NCI-H524 treated with DMSO at 0.1 percent for 48 hours (cell line): ENCODE measurements at regions not wholly inside any gene's neighbourhood (a gene's known extent, or its start where the extent isn't known, plus 50 kb on each side); places are given as distances from the start of the nearest gene placed in this dataset.
A peak's percentile ranks its signal among the peaks of the same experiment; 100 is the strongest.
"Not testable (repeated sequence)": the region's sequence is repeated elsewhere in the genome, so short reads cannot be mapped to it uniquely, and the experiment has no call there.

Source experiments
- DNase-seq: peaks from one replicate; lab custom pipeline; 2025; lab: John Stamatoyannopoulos, UW

DNA sequence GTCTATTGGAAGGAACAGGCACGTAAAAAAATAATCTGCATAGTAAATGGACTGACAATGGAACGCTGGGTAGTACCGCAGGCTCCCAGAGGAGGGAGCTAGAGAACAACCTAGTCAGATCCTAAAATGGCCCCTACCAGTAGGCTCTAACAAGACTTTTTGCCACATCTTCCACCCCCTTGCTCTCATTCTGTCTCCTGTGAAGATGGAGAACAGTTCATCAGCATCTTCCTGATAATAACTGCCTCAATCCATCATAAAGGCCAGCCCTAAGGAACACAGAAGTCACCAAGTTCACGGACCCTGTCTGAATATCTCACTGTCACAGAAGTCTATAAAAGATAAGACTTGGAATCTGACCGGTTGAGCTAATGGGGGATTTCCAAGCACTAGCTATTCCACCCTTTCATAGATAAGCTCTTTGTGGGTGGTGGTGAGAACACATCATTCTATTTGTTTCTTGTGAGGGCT is 133.4 kb downstream of the SLC1A3 start:
- DNase-seq, result peak; percentile 89

DNA sequence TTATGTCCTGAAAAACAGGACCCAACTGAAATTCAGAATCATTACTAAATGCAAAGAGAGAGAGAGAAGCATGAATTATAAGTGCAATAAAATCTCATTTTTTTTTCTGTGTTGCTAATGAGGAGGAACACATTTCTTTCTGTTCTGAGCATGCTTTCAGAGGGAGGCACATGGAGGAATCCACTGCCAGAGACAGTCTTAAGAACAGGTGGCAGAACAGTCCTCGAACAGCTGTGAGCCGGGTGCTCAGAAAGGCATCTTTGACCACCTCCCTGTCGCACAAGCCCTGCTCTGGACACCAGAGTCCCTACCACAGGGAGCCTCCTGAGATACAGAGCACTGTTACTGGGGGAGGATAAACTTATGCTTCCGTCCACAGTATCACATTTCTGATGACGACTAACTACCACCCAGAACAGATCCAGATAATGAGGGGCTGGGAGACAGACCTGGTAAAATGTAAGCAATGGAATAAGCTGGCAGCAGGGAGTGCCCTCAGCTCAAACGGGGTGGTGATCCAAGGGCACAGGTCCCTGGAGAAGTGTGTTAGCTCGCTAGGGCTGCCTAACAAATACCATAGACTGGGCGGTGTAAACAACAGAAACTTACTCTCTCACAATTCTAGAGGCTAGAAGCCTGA is 134.0 kb downstream of the SLC1A3 start:
- DNase-seq, result peak; percentile 93

DNA sequence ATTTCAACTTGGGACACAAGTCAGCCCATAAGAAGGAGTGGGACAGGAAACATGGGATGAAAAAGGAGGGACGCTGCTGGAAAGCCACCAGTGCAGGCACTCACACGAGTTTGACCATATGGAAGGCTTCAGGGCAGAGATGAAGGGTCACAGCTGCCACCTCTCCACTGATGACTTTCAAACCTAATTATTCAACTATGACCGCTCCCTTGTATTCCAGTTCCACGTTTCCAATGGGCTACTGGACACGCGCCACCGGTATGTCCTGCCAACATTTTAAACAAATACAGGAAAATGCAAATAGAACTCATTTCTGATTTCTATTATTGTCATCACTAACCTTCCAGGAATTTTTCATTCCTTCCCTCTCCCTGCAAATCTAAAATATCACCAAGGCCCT is 134.7 kb downstream of the SLC1A3 start:
- peak; percentile 51 for DNase-seq

DNA sequence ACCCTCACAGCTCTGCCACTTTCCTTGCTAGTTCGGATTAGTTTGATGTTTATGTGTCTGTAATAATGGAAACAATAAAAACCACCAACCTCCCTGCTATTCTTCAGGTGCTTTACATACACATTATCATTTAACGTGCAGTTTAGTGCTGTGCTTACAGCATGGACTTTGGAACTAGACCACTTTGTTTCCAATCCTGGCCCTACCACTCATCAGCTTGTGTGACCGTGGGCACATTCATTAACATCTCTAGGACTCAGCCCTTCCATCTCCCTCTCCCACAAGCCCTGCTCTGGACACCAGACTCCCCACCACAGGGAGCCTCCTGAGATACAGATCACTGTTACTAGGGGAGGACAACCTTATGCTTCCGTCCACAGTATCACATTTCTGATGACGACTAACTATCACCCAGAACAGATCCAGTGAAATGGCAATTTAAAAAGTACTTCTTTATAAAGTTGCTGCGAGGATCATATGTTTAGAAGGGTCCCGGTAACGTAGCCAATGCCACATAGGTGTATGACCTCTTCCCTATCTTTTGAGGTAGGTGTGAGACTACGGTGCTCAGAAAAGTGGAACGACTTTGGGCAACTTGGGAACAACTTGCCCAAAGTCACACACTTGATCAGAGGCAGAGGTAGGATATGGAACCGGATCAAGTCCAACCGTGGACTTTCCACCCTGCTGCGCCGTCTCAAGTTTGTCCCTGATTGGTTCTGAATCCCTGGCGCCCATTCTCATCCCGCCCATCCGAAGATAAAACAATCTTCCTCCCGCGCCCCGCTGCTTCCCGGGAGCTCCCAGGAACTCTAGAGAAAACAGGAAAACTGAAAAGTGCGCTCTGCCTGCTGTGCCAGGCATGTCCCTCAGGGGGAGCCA is 132.4 kb upstream of the NIPBL start:
- DNase-seq, result peak; percentile 83

DNA sequence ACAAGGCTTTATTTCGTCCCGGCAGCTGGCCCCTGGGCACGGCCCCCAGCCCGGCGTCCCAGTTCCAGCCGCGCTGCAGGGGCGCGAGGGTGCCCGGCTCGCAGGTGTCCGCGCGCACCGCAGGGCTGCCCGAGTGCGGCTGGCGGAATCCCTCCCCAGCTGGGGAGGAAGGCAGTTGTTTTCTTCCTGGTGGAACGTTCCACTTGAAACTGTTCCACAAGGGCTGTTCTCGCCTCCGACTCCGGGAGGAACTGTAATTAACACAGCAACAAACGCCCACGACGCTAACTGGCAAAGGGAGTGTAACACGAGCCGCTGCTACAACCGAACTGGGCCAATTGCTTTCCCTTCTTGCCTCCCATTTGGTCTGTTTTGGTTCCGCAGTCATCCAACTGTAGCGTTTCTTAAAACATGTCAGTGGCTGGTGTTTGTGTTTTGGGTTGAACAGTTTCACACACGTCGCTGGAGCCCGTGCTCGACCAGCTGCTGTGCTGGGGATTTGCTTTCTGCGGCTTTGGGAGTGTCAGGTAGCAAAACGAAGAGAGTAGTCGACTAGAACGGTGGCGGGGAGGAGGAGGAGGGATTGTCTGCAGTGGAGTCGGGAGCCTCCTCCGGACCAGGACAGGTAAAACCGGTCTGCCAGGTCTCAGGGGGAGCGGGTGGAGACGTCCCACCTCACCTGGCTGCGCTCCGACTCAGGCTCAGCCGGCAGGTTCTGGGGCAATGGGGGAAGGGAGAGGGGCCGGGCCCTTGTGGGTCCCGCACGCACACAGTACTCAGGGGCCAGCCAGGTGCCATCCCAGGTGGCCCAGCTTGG is 131.6 kb upstream of the NIPBL start:
- DNase-seq, result peak; percentile 71

- DNase-seq, result not testable (repeated sequence)
These were observed 128.8 kb upstream of the NIPBL start for GRCh38 chr5:36747794-36748193.

DNA sequence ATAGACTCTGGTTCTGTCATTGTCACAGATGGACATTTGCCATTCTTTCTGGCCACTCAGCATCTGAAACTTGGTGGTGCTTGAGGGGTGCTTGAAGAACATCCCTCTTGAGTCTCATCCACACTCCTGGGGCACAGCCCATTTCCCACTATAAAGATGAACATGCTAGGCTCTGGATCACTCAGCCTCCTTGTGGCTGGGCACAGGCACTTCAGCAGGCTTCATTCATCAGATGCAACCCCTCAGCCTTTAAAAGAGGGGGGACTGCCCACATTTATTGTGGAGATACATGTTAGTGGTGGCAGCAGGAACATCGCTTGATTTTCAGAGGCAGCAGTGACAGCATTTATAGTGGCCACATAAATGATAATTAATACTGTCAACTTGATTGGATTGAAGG is 124.7 kb upstream of the NIPBL start:
- DNase-seq, result no peak

DNA sequence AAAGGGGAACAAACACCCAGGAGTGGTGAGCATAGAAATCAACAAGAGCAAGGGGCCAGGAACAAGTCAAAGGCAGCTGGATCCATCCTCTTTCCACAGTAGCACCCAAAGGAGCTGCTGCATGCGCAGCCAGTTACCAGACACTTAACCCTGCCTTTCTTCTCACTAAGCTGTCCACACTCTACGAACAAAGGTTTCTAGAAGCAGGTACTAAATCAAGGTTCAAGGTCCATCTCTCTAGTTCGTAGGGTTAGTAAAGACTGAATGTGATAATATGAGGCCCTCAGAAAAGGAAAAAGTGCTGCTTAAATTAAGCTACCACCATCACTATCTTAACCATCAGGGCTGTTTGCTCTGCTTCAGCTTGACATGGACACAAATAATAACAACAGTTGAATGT is 121.2 kb upstream of the NIPBL start:
- DNase-seq, result no peak

DNA sequence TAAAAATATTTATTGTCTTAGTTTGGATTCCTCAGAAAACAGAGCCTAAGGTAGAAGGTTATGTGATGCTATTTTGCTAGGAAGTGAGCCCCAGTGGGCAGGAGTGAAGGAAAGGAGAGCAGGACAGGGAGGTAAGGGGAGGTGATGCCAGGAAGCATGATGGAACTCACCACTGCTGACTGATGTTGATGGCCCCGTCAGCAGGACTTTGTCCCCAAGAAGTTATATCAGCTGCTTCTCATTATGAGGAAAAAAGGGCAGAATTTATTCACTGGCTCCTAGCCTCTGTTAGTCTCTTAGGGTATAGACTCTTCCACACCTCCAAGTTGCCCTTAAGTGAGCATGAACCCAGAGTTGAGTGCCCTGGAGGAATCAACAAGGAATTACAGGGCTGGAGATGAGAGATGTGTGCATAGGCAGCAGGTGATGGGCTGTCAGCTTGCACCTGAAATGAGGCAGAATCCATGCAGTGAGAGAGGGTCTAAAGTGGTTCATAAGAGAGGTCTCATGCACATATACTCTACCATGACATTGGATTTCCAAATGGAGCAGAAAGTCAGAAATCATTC is 120.6 kb upstream of the NIPBL start:
- DNase-seq, result no peak

DNA sequence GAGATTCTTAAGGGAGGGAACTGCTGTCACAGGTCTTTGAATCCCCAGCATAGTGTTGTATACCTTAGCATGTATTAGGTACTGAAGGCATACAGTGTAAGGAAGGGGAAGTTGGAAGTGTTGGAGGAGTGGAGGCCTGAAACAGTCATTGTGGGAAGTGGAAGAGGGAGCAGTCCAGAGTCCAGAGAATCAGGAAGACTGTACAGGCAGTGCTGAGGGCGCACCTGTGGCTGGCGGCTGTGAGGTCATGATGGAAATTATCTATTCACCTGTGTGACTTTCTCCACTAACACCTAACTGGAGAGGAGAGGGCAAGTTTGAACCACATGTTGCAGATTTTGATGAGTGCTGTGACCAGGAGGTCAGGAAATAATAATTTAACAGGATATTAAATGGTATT is 119.7 kb upstream of the NIPBL start:
- no peak for DNase-seq

DNA sequence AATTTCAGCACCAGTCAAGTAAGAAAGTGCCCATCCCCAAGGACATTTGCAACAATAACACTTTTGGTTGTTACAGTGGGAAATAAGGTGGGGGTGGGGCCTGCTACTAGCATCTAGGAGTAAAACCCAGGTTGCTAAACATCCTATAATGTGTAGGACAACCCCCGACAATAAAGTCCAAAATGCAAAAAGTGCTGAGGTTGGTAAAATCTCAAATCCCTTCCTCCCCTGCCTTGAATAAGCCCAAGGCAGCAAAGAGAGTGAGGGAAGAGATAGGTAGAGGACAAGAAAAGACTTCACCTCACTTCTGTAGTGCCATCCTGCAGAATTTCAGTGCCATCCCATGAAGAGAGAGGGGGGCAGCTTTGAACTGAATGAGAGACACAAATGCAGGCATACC is 117.5 kb upstream of the NIPBL start:
- no peak for DNase-seq

DNA sequence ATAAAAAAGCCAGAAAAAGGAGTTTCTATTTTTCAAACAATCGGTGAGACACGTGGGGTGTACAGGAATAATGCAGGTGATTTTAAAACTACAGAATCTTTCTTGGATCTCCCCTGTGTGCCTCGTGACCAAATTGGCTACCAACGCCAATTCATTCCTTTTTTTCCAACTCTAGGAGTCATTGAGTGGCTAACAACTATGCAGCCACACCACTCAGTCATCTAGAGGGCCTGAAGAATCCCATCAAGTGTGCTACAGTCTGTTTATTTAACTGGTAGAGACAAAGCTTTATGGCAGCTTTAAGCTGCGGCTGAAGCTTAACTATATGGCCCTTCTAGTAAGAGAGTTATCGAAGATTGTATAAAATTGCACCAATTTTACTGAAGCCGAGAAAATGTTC is 113.1 kb upstream of the NIPBL start:
- peak; percentile 59 for DNase-seq

GRCh38 chr5:36765876-36766275 is 110.7 kb upstream of the NIPBL start:
- no peak for DNase-seq

DNA sequence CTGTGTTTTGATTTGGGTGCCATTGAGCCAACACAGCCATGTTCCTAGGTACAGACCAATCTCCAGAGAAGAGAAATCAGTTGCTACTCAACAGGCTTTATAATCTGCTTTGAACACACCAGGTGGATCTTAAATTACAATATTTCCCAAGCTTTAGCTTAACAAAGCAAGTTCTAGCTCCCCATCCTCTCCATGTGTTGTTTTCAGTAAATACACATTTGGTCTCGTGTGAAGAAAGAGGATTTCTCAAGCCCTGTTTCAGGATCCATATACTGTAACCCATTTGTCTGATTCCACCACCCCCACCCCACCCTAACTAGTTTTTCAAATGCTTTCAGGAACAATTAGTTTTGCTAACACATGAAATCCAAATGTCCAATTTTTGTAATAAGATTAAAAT is 109.6 kb upstream of the NIPBL start:
- no peak for DNase-seq

- no peak for DNase-seq
These were observed 108.1 kb upstream of the NIPBL start for GRCh38 chr5:36768450-36768849.

DNA sequence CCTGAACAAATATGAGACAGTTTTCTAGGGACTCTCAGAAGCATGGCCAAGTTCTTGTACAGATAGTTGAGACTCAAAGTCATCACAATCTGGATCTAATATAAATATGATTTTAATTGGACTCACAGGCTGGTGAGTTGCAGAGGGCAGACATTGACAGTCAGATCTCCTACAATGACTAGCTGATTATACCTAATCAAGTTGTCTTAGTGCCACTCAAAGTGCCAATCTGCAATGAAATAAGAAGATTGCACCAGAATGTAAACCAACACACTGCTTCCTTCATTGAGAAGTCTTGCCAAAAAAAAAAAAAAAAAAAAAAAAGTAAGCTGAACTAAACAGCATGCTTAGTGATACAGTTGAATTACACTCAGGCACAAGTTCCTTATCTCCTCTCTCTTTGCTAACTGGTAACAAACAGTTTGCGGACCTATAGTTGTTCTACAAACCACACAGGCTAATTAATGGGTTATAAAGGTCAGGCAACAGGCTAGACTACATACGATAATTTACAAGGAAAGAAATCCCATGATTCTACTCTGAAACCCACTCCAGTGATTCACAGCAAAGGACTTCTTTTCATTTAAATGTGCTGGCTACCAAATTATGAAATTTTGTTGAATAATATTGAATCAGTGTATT is 107.3 kb upstream of the NIPBL start:
- DNase-seq, result no peak

GRCh38 chr5:36770125-36770524 is 106.4 kb upstream of the NIPBL start:
- DNase-seq, result no peak

- DNase-seq, result peak; percentile 98
These were observed 104.1 kb upstream of the NIPBL start for GRCh38 chr5:36772276-36773140.

GRCh38 chr5:36777105-36777757 is 99.3 kb upstream of the NIPBL start:
- DNase-seq, result peak; percentile 52

- no peak for DNase-seq
These were observed 98.2 kb upstream of the NIPBL start for GRCh38 chr5:36778336-36778735.
